Loucy (cell line): ENCODE measurements at regions not wholly inside any gene's neighbourhood (a gene's known extent, or its start where the extent isn't known, plus 50 kb on each side); places are given as distances from the start of the nearest gene placed in this dataset.

Experiments
- CTCF ChIP-seq: fragments of 200-600 bp; sonication (generic); conservative IDR thresholded peaks from 2 replicates; pipeline ENCODE4 v1.5.1; 2014; ENCODE audit warnings: mild to moderate bottlenecking, antibody characterized with exemption, low read length
- EZH2phosphoT487 ChIP-seq: fragments of 200-600 bp; IDR thresholded peaks from 2 replicates; pipeline ENCODE4 v1.6.1; 2018; ENCODE audit warnings: antibody characterized with exemption, mild to moderate bottlenecking, moderate library complexity, borderline replicate concordance

- TF ChIP-seq CTCF (no peak), EZH2phosphoT487 (no peak)
Observed at GRCh38 chrX:25202827-25203226, 187.1 kb upstream of the ARX start.
